HL-60 (cell line): ENCODE measurements at regions not wholly inside any gene's neighbourhood (a gene's known extent, or its start where the extent isn't known, plus 50 kb on each side); places are given as distances from the start of the nearest gene placed in this dataset.

ENCODE experiments used
- TF ChIP-seq, protein P1 (sequence below): IDR thresholded peaks from 2 replicates; pipeline ENCODE4 v1.6.1; 2012; ENCODE audit warnings: low read depth; ENCODE audit not compliant: insufficient replicate concordance
- TF ChIP-seq, protein P2 (sequence below): IDR thresholded peaks from one replicate; pipeline ENCODE4 v1.5.1; 2011; ENCODE audit warnings: low read length, control low read depth, inconsistent platforms; ENCODE audit not compliant: insufficient read depth

DNA sequence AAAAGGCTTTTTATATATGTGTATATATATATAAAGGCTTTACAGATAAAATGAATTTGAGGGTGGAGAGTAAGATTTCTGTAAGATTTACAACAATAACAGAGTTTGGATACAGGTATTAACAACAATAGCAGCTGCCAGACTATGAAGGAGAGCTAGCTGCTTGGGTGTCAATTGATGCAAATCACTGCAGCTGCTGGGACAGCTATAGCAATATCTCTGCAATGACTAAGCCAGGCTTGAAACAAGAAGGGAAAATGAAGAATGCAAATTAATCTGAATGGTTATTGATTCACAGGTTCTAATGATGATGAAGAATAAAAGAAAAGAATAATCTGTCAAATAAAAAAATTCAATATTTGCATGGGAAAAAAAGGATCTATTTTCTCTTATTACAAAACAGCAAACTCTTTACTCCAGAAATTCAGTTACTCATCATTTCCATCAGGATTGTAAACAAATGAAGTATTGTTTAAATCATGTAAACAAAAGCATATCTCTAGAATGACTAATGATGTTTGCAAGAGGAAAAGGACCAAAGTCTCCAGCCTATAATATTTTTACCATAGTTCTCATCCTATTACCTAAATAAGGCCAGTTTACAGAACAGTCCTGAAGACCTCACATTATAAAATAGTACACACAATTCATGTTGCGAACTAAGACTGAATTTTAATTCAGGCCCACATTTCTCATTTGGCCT lies 219.0 kb downstream of the HTR1A start:
- TF ChIP-seq, protein P1, sequence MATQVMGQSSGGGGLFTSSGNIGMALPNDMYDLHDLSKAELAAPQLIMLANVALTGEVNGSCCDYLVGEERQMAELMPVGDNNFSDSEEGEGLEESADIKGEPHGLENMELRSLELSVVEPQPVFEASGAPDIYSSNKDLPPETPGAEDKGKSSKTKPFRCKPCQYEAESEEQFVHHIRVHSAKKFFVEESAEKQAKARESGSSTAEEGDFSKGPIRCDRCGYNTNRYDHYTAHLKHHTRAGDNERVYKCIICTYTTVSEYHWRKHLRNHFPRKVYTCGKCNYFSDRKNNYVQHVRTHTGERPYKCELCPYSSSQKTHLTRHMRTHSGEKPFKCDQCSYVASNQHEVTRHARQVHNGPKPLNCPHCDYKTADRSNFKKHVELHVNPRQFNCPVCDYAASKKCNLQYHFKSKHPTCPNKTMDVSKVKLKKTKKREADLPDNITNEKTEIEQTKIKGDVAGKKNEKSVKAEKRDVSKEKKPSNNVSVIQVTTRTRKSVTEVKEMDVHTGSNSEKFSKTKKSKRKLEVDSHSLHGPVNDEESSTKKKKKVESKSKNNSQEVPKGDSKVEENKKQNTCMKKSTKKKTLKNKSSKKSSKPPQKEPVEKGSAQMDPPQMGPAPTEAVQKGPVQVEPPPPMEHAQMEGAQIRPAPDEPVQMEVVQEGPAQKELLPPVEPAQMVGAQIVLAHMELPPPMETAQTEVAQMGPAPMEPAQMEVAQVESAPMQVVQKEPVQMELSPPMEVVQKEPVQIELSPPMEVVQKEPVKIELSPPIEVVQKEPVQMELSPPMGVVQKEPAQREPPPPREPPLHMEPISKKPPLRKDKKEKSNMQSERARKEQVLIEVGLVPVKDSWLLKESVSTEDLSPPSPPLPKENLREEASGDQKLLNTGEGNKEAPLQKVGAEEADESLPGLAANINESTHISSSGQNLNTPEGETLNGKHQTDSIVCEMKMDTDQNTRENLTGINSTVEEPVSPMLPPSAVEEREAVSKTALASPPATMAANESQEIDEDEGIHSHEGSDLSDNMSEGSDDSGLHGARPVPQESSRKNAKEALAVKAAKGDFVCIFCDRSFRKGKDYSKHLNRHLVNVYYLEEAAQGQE = no peak
- TF ChIP-seq, protein P2, sequence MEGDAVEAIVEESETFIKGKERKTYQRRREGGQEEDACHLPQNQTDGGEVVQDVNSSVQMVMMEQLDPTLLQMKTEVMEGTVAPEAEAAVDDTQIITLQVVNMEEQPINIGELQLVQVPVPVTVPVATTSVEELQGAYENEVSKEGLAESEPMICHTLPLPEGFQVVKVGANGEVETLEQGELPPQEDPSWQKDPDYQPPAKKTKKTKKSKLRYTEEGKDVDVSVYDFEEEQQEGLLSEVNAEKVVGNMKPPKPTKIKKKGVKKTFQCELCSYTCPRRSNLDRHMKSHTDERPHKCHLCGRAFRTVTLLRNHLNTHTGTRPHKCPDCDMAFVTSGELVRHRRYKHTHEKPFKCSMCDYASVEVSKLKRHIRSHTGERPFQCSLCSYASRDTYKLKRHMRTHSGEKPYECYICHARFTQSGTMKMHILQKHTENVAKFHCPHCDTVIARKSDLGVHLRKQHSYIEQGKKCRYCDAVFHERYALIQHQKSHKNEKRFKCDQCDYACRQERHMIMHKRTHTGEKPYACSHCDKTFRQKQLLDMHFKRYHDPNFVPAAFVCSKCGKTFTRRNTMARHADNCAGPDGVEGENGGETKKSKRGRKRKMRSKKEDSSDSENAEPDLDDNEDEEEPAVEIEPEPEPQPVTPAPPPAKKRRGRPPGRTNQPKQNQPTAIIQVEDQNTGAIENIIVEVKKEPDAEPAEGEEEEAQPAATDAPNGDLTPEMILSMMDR = no peak
